SK-N-MC (cell line): ENCODE measurements at regions not wholly inside any gene's neighbourhood (a gene's known extent, or its start where the extent isn't known, plus 50 kb on each side); places are given as distances from the start of the nearest gene placed in this dataset.

ENCODE experiments used
- EZH2 ChIP-seq: fragments of 200-600 bp; sonication (generic); IDR thresholded peaks from one replicate; pipeline ENCODE4 v1.6.1; 2017; ENCODE audit warnings: antibody characterized with exemption
- POLR2AphosphoS5 ChIP-seq: IDR thresholded peaks from 2 replicates; pipeline ENCODE4 v1.6.1; 2012; ENCODE audit warnings: mild to moderate bottlenecking, low read depth, low read length, borderline replicate concordance

DNA sequence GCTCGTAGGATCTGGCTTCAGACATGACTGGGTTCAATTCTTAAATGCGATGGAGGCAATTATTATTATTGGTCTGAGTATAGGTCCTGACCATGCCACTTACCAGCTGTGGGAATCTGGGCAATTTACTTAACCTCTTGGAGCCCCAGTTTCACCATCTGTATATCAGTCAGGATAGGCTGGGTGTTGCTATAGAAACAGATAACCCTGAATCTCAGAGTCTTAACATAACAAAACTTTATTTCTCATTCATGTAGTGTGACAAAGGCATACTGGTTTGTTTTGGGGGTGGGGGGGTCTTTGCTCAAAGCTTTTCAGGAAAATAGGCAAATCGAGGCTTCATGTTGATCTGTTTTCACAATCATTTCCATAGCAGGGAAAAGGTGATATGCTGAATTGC, 199.6 kb upstream of the SRRM4 start:
- TF ChIP-seq EZH2 (no peak), POLR2AphosphoS5 (no peak)
